OCI-LY7 (cell line): ENCODE measurements at regions not wholly inside any gene's neighbourhood (a gene's known extent, or its start where the extent isn't known, plus 50 kb on each side); places are given as distances from the start of the nearest gene placed in this dataset. TPM values are rescaled to one million over a fixed set of nuclear protein-coding genes. Genes with fewer than 3 reads are reported as not detected.

ENCODE experiments used
- BruUV-seq: library from RNA; stranded (reverse); fragments of 400-500 nt; replicated peaks from 2 replicates; lab custom pipeline; 2021; lab: Mats Ljungman, UMichigan
- CTCF ChIA-PET: fragments of 300-600 bp; sonication (Branson Sonifier 250); formaldehyde crosslinking; loops from one replicate; lab custom pipeline; 2022; ENCODE audit warnings: antibody characterized with exemption; ENCODE audit not compliant: unreplicated experiment; lab: Charles Lee
- POLR2A ChIA-PET: fragments of 300-600 bp; sonication (Branson Sonifier 250); formaldehyde crosslinking; loops from one replicate; lab custom pipeline; 2022; ENCODE audit warnings: antibody characterized with exemption; lab: Charles Lee
- DNase-seq: peaks from one replicate; pipeline ENCODE4 v3.0.0-alpha.2; 2015; ENCODE audit warnings: low spot score
- H2AFZ ChIP-seq: fragments of 200-600 bp; sonication (generic), shearing (Covaris generic); 2 replicates; pipeline ENCODE4 v1.6.1; 2014; ENCODE audit warnings: mild to moderate bottlenecking, antibody characterized with exemption, low read length, moderate library complexity
- H3K27ac ChIP-seq: fragments of 200-600 bp; sonication (generic); 2 replicates; pipeline ENCODE4 v1.5.1; 2014; ENCODE audit warnings: mixed run types, low read depth, mild to moderate bottlenecking, moderate library complexity, low read length, inconsistent platforms; ENCODE audit not compliant: poor library complexity, severe bottlenecking
- H3K36me3 ChIP-seq: fragments of 200-600 bp; sonication (generic); 2 replicates; pipeline ENCODE4 v1.6.1; 2014; ENCODE audit warnings: mild to moderate bottlenecking, antibody characterized with exemption, low read length, moderate library complexity, mixed read lengths; ENCODE audit not compliant: insufficient read depth
- H3K4me1 ChIP-seq: fragments of 200-600 bp; sonication (generic); 2 replicates; pipeline ENCODE4 v1.5.1; 2014; ENCODE audit warnings: mild to moderate bottlenecking, low read length; ENCODE audit not compliant: insufficient read depth, poor library complexity, severe bottlenecking
- H3K4me2 ChIP-seq: fragments of 200-600 bp; sonication (generic); 2 replicates; pipeline ENCODE4 v1.6.1; 2014; ENCODE audit warnings: mild to moderate bottlenecking, low read length
- H3K4me3 ChIP-seq: fragments of 200-600 bp; sonication (generic); 2 replicates; pipeline ENCODE4 v1.5.1; 2014; ENCODE audit warnings: mild to moderate bottlenecking, low read depth, low read length; ENCODE audit not compliant: poor library complexity, severe bottlenecking
- H3K79me2 ChIP-seq: fragments of 200-600 bp; sonication (generic); 2 replicates; pipeline ENCODE4 v1.6.1; 2016; ENCODE audit warnings: low read depth, mild to moderate bottlenecking, low read length, moderate library complexity, mixed read lengths; ENCODE audit not compliant: insufficient read depth
- H3K9me2 ChIP-seq: fragments of 200-600 bp; sonication (generic); 2 replicates; pipeline ENCODE4 v1.6.1; 2016; ENCODE audit warnings: mild to moderate bottlenecking, low read length, mixed read lengths; ENCODE audit not compliant: insufficient read depth
- H3K9me3 ChIP-seq: fragments of 200-600 bp; sonication (generic); 2 replicates; pipeline ENCODE4 v1.6.1; 2014; ENCODE audit warnings: mild to moderate bottlenecking, mixed run types, low read length, mixed read lengths
- H4K20me1 ChIP-seq: fragments of 200-600 bp; sonication (generic); 2 replicates; pipeline ENCODE4 v1.6.1; 2014; ENCODE audit warnings: mild to moderate bottlenecking, antibody characterized with exemption, low read length, moderate library complexity, mixed read lengths; ENCODE audit not compliant: insufficient read depth
- CTCF ChIP-seq: fragments of 200-600 bp; sonication (generic); conservative IDR thresholded peaks from 2 replicates; pipeline ENCODE4 v1.5.1; 2014; ENCODE audit warnings: mild to moderate bottlenecking, antibody characterized with exemption, low read length, moderate library complexity, mixed read lengths
- EZH2phosphoT487 ChIP-seq: fragments of 200-600 bp; sonication (generic); IDR thresholded peaks from 2 replicates; pipeline ENCODE4 v1.6.1; 2018; ENCODE audit warnings: low read depth, borderline replicate concordance, mild to moderate bottlenecking, mixed run types, antibody characterized with exemption, low read length, moderate library complexity, mixed read lengths
- intact Hi-C: fragments of 100-400 bp; cut with micrococcal nuclease; formaldehyde crosslinking; loops from one replicate; pipeline ENCODE4 v1.10.0; 2022; ENCODE audit not compliant: unreplicated experiment
- small RNA-seq: library from RNA; depleted of rRNA; stranded (forward); fragments of <200 nt; gene quantifications from one replicate; pipeline ENCODE3, GENCODE V24; 2014

- Histone ChIP-seq H3K4me1 (no peaks in the 10 kb centered on the region), H3K79me2 (no peaks in the 10 kb centered on the region), H3K36me3 (no peaks in the 10 kb centered on the region), H3K9me2 (no peaks in the 10 kb centered on the region), H2AFZ (no peak overlapping the region), H3K4me2 (no peak overlapping the region), H4K20me1 (no peaks in the 10 kb centered on the region), H3K9me3 (no peaks in the 10 kb centered on the region), H3K4me3 (no peak overlapping the region), H3K27ac (no peak overlapping the region)
- ChIA-PET POLR2A (no interaction called here), CTCF (no interaction called here)
- no peak for DNase-seq
- BruUV-seq, result no TSS peak
- no peak for TF ChIP-seq CTCF
- TF ChIP-seq EZH2phosphoT487, result no peak
- intact Hi-C loops, result no loop called here
Observed at GRCh38 chr6:11663519-11663918, 115.1 kb downstream of the ADTRP start.

Small RNAs in the stretch of these regions (small RNA-seq; reads per million reads assigned to genes)
- not detected for gene RF00017
